Neural cell (in vitro differentiated cells): ENCODE measurements at regions not wholly inside any gene's neighbourhood (a gene's known extent, or its start where the extent isn't known, plus 50 kb on each side); places are given as distances from the start of the nearest gene placed in this dataset.

ENCODE experiments used
- H2AFZ ChIP-seq: fragments of 200-600, 300-800 bp; sonication (generic), shearing (Covaris generic); 2 replicates; pipeline ENCODE4 v1.6.0; 2014; ENCODE audit warnings: low read depth, mild to moderate bottlenecking, antibody characterized with exemption, low read length, moderate library complexity
- H3F3A ChIP-seq: fragments of 200-600 bp; shearing (Covaris generic); 2 replicates; pipeline ENCODE4 v1.6.1; 2016; ENCODE audit warnings: mild to moderate bottlenecking, moderate library complexity, mixed read lengths, antibody characterized with exemption, low read length; ENCODE audit not compliant: insufficient read depth, poor library complexity, severe bottlenecking
- H3K27ac ChIP-seq: fragments of 200-600, 300-800 bp; sonication (generic), shearing (Covaris generic); 2 replicates; pipeline ENCODE4 v1.5.1; 2014; ENCODE audit warnings: mild to moderate bottlenecking, low read length, moderate library complexity
- H3K27me3 ChIP-seq: fragments of 300-800, 200-600 bp; sonication (generic), shearing (Covaris generic); 2 replicates; pipeline ENCODE4 v1.6.0; 2014; ENCODE audit warnings: mild to moderate bottlenecking, low read depth, low read length, moderate library complexity; ENCODE audit not compliant: insufficient read depth
- H3K36me3 ChIP-seq: fragments of 300-800, 200-600 bp; sonication (generic), shearing (Covaris generic); 2 replicates; pipeline ENCODE4 v1.5.1; 2014; ENCODE audit warnings: mild to moderate bottlenecking, antibody characterized with exemption, low read length, moderate library complexity; ENCODE audit not compliant: insufficient read depth
- H3K4me2 ChIP-seq: fragments of 300-800, 200-600 bp; sonication (generic), shearing (Covaris generic); 2 replicates; pipeline ENCODE4 v1.6.0; 2014; ENCODE audit warnings: mild to moderate bottlenecking, low read length
- H3K4me3 ChIP-seq: fragments of 300-800, 200-600 bp; sonication (generic), shearing (Covaris generic); 2 replicates; pipeline ENCODE4 v1.5.1; 2014; ENCODE audit warnings: mild to moderate bottlenecking, low read length, moderate library complexity
- H3K79me2 ChIP-seq: fragments of 200-600 bp; shearing (Covaris generic); replicated peaks from 2 replicates; pipeline ENCODE4 v1.6.0; 2014; ENCODE audit warnings: mild to moderate bottlenecking, low read length, moderate library complexity; ENCODE audit not compliant: insufficient read depth
- H3K9ac ChIP-seq: fragments of 300-800, 200-600 bp; sonication (generic), shearing (Covaris generic); 2 replicates; pipeline ENCODE4 v1.6.1; 2016; ENCODE audit warnings: mild to moderate bottlenecking, low read length, mixed read lengths
- H3K9me2 ChIP-seq: fragments of 200-600 bp; shearing (Covaris generic); 2 replicates; pipeline ENCODE4 v1.6.1; 2016; ENCODE audit warnings: mild to moderate bottlenecking, low read length, mixed read lengths; ENCODE audit not compliant: insufficient read depth
- H3K9me3 ChIP-seq: fragments of 200-600, 300-800 bp; sonication (generic), shearing (Covaris generic); 2 replicates; pipeline ENCODE4 v1.6.1; 2016; ENCODE audit warnings: mild to moderate bottlenecking, mixed run types, low read length, moderate library complexity, mixed read lengths
- H4K20me1 ChIP-seq: fragments of 200-600 bp; shearing (Covaris generic); 2 replicates; pipeline ENCODE4 v1.6.1; 2016; ENCODE audit warnings: mild to moderate bottlenecking, mixed run types; ENCODE audit not compliant: insufficient read depth
- EP300 ChIP-seq: fragments of 450-650 bp; conservative IDR thresholded peaks from 2 replicates; pipeline ENCODE4 v1.6.1; 2014; ENCODE audit warnings: antibody characterized with exemption, mild to moderate bottlenecking, moderate library complexity; ENCODE audit not compliant: poor library complexity, severe bottlenecking
- EZH2 ChIP-seq: fragments of 200-600, 300-800 bp; shearing (Covaris generic), sonication (generic); IDR thresholded peaks from 2 replicates; pipeline ENCODE4 v1.6.1; 2014; ENCODE audit warnings: antibody characterized with exemption, low read length, borderline replicate concordance, mild to moderate bottlenecking; ENCODE audit not compliant: insufficient read depth, poor library complexity, severe bottlenecking
- MXI1 ChIP-seq: fragments of 450-650 bp; conservative IDR thresholded peaks from 2 replicates; pipeline ENCODE4 v1.6.1; 2014; ENCODE audit warnings: antibody characterized with exemption, mild to moderate bottlenecking; ENCODE audit not compliant: poor library complexity, severe bottlenecking
- POLR2AphosphoS5 ChIP-seq: IDR thresholded peaks from 2 replicates; pipeline ENCODE4 v1.6.1; 2012
- RAD21 ChIP-seq: fragments of 450-650 bp; conservative IDR thresholded peaks from 2 replicates; pipeline ENCODE4 v1.6.1; 2014; ENCODE audit warnings: antibody characterized with exemption, mild to moderate bottlenecking, moderate library complexity
- SMC3 ChIP-seq: fragments of 450-650 bp; conservative IDR thresholded peaks from 2 replicates; pipeline ENCODE4 v1.6.1; 2014; ENCODE audit warnings: antibody characterized with exemption, mild to moderate bottlenecking, moderate library complexity; ENCODE audit not compliant: poor library complexity
- TAF1 ChIP-seq: IDR thresholded peaks from 2 replicates; pipeline ENCODE4 v1.6.1; 2012; ENCODE audit warnings: low read depth
- TF ChIP-seq, protein P1 (sequence below): IDR thresholded peaks from 2 replicates; pipeline ENCODE4 v1.6.1; 2012; ENCODE audit warnings: borderline replicate concordance
- TF ChIP-seq, protein P2 (sequence below): fragments of 450-650 bp; IDR thresholded peaks from 2 replicates; pipeline ENCODE4 v1.5.1; 2014; ENCODE audit warnings: antibody characterized with exemption, mild to moderate bottlenecking, moderate library complexity; ENCODE audit not compliant: poor library complexity, severe bottlenecking

DNA sequence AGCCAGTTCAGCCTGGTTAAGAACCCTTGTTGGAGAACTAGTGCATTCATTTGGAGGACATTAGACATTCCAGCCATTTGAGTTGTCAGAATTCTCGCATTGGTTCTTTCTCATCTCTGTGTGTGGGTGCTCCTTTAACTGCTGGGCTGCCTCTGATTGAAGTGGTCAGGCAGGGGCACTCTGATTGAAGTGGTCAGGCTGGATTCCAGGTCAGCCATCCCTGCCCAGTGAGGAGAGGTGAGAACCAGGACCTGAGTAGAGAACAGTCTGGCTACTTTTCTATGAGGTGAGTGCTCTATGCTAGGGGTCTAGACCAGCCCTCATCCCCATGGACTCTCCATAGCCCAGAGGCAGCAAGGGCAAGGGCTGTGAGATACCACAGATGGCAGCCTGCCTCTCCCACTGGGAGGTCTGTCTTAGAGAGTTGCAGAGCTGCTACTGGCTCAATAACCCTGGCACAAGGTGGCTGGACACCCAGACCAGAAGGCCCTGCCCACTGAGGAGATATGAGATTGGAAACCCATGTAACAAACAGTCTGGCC lies 691.6 kb downstream of the TMTC2 start:
- Histone ChIP-seq H3K79me2 (no peaks in the 10 kb centered on the region), H3F3A (no peaks in the 10 kb centered on the region), H3K9me2 (no peaks in the 10 kb centered on the region), H3K4me2 (no peak overlapping the region), H4K20me1 (no peaks in the 10 kb centered on the region), H3K4me3 (no peak overlapping the region), H3K27me3 (no peaks in the 10 kb centered on the region), H3K27ac (no peak overlapping the region), H3K36me3 (no peaks in the 10 kb centered on the region), H2AFZ (no peak overlapping the region), H3K9ac (no peak overlapping the region), H3K9me3 (no peaks in the 10 kb centered on the region)
- no peak for TF ChIP-seq SMC3
- no peak for TF ChIP-seq TAF1
- TF ChIP-seq, protein P1, sequence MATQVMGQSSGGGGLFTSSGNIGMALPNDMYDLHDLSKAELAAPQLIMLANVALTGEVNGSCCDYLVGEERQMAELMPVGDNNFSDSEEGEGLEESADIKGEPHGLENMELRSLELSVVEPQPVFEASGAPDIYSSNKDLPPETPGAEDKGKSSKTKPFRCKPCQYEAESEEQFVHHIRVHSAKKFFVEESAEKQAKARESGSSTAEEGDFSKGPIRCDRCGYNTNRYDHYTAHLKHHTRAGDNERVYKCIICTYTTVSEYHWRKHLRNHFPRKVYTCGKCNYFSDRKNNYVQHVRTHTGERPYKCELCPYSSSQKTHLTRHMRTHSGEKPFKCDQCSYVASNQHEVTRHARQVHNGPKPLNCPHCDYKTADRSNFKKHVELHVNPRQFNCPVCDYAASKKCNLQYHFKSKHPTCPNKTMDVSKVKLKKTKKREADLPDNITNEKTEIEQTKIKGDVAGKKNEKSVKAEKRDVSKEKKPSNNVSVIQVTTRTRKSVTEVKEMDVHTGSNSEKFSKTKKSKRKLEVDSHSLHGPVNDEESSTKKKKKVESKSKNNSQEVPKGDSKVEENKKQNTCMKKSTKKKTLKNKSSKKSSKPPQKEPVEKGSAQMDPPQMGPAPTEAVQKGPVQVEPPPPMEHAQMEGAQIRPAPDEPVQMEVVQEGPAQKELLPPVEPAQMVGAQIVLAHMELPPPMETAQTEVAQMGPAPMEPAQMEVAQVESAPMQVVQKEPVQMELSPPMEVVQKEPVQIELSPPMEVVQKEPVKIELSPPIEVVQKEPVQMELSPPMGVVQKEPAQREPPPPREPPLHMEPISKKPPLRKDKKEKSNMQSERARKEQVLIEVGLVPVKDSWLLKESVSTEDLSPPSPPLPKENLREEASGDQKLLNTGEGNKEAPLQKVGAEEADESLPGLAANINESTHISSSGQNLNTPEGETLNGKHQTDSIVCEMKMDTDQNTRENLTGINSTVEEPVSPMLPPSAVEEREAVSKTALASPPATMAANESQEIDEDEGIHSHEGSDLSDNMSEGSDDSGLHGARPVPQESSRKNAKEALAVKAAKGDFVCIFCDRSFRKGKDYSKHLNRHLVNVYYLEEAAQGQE = no peak
- no peak for TF ChIP-seq RAD21
- TF ChIP-seq POLR2AphosphoS5 = no peak
- no peak for TF ChIP-seq EZH2
- no peak for TF ChIP-seq EP300
- TF ChIP-seq MXI1 = no peak
- TF ChIP-seq, protein P2, sequence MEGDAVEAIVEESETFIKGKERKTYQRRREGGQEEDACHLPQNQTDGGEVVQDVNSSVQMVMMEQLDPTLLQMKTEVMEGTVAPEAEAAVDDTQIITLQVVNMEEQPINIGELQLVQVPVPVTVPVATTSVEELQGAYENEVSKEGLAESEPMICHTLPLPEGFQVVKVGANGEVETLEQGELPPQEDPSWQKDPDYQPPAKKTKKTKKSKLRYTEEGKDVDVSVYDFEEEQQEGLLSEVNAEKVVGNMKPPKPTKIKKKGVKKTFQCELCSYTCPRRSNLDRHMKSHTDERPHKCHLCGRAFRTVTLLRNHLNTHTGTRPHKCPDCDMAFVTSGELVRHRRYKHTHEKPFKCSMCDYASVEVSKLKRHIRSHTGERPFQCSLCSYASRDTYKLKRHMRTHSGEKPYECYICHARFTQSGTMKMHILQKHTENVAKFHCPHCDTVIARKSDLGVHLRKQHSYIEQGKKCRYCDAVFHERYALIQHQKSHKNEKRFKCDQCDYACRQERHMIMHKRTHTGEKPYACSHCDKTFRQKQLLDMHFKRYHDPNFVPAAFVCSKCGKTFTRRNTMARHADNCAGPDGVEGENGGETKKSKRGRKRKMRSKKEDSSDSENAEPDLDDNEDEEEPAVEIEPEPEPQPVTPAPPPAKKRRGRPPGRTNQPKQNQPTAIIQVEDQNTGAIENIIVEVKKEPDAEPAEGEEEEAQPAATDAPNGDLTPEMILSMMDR = no peak

GRCh38 chr12:83365317-83365716 lies 678.6 kb downstream of the TMTC2 start:
- Histone ChIP-seq H3K4me3 (no peak overlapping the region), H3F3A (peaks cover 7% of the 10 kb centered on the region), H3K27me3 (no peaks in the 10 kb centered on the region), H3K9me3 (no peaks in the 10 kb centered on the region), H3K36me3 (no peaks in the 10 kb centered on the region), H2AFZ (no peak overlapping the region), H3K27ac (no peak overlapping the region), H4K20me1 (no peaks in the 10 kb centered on the region), H3K9ac (no peak overlapping the region), H3K9me2 (no peaks in the 10 kb centered on the region), H3K79me2 (no peaks in the 10 kb centered on the region), H3K4me2 (no peak overlapping the region)
- TF ChIP-seq TAF1 = no peak
- no peak for TF ChIP-seq EP300
- TF ChIP-seq RAD21 = no peak
- no peak for TF ChIP-seq EZH2
- TF ChIP-seq SMC3 = no peak
- TF ChIP-seq, protein P2 = no peak
- no peak for TF ChIP-seq POLR2AphosphoS5
- TF ChIP-seq MXI1 = no peak
- TF ChIP-seq, protein P1 = no peak
